GM21515 (cell line): ENCODE measurements at regions not wholly inside any gene's neighbourhood (a gene's known extent, or its start where the extent isn't known, plus 50 kb on each side); places are given as distances from the start of the nearest gene placed in this dataset.

Experiments used
- ATAC-seq: cut with Tn5 transposase; IDR thresholded peaks from one replicate; pipeline ENCODE4 v1.9.1; 2021; ENCODE audit not compliant: unreplicated experiment

DNA sequence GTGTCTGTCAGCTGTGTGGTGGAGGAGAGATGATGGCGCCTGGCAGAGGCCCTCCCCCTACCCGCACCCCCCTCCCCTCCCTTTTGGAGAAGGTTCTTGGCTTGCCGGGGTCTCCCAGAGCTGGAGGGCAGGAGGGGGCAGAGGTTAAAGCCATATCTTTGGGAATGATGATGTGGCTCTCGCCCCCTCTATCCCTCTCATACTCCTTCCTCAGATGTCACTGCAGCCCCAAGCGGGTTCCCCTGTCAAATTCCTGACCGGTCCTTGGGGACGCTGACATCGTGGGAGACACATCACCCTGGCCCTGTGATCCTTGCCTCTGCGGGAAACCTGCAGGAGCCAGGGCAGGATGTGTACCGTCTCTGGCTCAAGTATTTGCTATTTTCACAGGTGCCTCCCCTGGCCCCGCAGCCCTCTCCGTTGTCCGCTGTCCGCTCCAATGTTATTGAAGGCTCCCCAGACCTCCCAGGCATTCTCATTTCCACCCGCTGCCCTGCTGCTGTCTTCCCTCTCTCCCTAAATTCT, 109.5 kb downstream of the FOXD1 start:
- ATAC-seq = no peak

DNA sequence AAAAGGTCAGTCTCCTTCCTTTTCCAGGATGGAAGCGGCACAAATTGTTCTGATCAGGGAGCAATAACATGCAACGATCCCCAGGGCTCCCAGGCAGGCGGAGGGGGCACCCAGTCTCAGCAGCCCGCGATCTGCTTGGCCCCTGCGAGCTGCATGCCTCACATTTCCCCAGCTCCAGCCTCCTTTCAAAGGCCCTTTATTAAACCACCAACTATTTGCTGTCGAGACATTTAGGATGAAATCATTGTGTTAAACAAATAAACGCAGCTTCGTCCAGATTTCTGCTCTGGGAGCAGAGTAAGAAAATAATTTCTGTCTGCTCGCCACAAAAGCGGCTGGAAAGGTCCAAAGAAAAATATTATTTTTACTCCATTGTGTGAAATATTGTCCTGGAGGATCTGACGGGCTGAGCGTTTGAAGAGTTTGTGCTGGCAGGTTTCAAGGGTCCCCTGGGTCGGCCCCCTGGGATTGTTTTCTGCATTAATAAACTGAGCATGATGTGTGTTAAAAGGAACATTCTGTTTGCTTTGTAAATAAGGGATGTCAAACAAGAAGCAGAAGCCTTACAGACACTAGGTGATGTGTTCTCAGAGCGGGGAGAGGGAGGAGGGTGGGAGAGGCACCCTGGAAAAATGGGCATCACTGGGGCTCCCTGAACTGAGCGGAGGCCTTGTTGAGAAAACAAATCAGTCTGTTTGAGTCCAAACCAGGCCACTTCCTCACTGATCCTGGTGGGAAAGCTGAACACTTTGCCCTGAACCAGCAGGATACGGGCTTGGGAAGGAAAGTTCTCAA, 110.1 kb downstream of the FOXD1 start:
- ATAC-seq = no peak

DNA sequence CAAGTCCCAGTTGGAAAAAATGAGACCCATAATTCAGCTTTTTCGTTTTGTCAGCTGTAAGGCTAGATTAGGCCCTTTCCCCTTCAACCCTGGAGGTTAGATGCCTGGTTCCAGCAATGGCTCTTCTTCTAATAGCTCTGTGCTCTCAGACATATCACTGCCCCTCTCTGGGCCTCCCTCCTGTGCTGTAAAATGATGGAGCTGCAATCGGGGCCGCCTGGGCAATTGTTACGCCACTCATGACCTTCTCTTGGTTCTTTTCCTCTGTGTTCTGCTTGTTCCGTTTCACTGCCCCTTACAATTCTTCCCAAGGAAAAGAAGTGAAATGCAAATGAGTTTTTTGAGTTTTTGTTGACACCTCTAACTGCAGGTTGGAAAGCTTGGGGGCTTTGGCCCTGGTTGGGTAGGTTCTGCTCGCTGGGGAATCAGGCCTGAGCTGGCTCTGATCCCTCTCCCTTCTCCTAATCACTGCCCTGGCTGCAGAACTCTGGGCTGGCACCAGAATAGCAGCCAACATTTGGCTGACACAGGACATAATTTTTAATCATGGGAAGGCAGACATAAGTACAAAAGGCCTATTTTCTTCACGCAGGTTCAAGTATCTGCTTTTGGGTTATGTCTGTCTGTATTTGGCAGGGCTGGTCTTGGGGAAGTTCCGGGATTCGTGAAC, 110.9 kb downstream of the FOXD1 start:
- no peak for ATAC-seq

DNA sequence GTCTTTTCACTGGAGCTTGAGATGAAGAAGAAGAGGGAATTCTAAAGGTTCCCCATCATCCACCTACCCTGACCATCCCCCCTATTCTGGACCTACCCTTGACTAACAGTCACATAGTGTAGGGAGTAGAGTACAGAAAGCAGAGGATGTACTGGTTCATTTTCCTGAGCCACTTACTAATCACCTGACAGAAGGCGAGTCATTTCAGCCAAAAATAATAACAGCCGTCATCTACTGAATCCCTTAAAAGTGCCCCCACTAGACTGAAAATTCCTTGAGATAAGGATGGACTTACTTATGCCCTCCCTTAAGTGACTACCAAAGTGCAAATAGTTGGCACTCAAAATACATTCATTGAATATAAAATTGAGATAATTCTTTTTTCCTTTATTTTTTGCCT, 112.2 kb downstream of the FOXD1 start:
- ATAC-seq = no peak

DNA sequence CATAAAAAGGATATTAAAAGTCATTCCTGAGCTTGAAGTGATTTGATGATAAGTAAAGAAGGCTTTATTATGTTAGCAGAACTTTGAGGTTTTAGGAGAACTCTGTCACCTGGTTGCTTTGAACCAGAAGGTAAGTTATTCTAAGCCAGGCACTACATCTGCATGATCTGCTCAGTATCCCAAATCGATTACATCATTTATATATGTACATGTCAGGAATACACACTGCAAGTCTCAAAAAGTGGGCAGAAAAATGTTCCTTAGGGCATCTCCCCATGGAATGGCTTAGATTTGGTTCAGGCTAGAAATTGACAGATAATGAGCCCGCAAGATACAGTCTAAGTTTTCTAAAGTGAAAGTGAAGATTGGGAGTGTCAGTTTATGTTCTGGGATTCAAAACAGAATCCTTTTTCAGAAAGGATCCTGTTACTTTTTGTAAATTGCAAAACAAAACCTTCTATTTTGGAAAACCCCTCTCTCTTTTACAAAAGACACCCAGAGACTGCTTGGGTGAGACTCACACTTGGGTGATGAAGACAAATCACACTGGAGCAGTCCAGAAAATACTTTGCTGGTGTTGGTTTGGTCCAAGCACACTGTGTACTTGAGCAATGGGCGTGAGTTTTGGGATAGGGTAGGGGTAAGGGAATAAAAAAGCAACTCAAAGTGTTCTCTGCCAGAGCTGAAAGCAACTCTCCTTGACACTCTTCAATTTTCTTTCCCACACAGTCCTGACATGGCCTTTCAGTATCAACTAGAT, 114.5 kb downstream of the FOXD1 start:
- no peak for ATAC-seq

DNA sequence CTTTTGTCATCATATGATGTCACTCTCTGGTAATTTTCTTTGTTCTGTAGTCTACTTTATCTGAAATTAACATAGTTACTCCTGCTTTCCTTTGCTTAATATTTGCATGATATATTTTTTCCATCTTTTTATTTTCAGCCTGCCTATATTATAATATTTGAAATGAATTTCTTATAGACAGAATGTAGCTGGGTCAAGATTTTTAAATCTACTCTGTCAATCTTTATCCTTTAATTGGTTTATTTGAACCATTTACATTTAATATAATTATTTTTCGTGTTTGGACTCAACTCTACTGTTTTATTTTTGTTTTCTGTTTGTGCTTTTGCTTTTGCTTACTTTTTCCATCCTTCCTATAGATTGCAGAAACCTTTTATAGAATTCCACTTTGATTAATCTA, 118.0 kb downstream of the FOXD1 start:
- ATAC-seq = no peak

DNA sequence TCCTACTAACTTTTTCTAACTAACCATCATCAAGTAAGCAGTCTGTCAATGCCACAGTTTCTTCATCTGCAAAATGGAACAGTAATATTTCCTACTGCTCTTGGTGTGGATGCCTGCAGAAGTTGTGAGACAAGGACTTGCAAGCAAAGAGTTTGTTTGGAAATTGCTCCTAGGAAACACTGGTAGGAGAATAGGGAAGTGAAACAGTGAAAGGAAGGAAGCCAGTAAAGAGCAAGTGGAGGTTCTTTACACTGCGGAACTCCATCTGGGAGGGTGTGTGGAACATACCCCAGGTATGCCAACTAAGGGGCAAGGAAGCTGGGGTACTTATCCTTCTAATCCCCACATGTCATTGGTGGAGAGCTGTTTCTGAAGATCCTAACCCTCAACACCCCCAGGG, 119.9 kb downstream of the FOXD1 start:
- no peak for ATAC-seq

DNA sequence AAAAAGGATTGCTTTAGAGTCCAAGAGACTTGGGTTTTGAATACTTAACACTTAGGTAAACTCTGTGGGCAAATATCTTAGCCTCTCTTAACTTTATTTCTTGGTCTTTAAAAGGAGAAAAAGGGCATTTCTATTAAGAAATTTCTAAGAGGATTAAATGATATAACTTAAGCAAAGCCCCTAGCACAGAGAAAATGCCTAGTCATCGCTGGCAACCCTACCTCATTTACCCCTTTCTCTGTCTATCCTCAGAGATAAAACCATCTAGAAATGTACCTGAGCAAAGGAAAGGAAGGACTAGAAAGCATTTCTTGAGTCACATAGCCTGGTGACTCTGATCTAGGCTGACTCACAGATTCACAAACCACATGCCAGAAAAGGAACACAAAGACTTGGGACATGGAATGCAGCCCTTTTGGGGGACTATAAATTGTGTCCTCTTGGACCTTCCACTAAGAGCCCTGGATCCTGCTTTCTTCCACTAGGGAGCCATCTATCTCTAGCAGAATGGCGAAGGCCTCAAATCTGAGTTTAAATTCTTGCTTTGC, 120.6 kb downstream of the FOXD1 start:
- no peak for ATAC-seq

DNA sequence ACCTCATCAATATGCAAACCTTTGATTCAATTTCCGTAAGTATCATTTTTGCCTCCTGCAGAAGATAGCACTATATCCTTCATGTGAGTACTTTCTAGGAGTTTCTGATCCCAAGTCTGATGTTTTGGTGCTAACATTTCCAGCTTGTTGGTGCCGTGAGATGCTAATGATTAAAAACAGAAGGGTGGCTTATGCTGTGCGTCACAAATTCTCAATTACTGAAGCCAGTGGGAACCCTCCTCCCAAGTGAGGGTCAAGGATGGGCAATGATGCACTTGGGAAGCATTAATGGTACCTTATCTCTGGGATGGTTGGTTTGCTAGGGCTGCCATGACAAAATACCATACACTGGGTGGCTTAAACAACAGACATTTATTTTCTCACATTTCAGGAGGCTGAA, 123.0 kb downstream of the FOXD1 start:
- ATAC-seq = no peak

DNA sequence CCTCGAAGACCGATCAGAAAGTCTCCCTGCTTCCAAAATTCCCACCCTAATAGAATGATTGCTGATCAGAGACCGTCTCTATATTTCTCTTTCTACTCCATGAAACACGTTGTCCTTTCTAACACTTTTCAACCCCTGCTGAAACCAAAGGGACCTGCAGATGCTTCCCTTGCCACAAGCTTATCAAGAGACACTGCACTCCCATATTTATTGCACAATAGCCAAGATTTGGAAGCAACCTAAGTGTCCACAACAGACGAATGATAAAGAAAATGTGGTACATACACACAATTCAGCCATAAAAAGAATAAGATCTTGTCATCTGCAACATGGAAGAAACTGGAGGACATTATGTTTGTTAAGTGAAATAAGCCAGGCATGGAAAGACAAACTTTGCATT, 125.1 kb downstream of the FOXD1 start:
- ATAC-seq = no peak

DNA sequence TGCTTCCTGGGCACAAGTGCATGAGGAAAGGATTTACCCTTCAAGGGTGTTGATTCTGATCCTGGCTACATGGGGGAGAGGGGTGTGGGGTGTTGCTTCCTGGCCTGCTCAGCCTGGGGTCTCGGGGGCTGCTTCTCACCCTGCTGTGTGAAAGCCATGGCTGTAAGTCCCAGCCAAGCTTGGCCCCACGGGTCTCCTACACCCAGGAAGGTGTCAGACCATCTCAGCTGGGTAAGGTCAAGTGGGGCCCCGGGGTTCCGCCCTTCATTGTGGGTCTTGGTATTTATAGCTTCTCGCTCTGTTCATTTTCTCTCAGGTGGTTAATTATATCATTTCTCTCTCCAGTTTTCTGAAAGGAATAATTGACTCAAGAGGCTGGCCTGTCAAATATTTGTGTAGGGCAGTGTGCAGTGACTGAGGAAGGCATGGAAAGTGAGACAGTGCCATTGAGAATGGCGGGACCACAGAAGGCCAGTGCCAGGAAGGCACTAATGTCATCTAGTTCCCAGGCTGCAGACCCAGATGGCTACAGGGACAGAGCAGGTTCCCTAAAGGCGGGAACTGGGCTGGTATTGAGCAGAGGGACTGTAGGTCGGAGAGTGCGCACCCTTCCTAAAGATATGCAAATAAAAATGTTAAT, 126.0 kb downstream of the FOXD1 start:
- ATAC-seq = no peak

DNA sequence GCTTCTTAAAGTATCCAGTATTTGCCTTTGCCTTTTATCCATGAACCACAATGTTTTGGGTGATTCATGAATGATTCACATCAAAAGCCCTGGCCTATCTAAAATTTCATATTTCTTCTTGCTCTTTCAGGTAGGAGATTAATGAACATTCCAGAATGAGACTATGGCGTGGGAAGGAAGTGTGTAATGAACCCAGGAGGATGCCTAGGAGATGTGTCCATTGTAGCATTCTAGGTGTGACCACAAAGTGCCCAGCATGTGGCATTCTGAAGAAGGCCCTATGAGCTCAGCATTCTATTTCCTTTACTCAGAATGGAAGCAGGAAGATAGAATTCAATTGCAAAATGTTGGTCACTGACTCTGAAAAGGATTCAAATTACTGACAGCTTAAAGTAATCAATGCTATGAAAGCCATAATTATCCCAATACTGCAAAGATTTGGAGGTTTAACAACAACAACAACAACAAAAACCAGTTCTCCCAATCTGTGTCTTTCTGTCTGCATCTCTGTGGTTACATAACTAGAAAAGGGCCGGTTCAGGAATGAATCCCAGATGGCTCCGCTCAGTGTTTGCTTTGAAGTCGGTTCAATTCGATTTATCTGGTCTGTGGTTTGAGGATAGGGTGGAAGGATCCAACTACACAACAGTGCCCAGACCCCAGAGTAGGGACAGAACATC, 126.7 kb downstream of the FOXD1 start:
- no peak for ATAC-seq

DNA sequence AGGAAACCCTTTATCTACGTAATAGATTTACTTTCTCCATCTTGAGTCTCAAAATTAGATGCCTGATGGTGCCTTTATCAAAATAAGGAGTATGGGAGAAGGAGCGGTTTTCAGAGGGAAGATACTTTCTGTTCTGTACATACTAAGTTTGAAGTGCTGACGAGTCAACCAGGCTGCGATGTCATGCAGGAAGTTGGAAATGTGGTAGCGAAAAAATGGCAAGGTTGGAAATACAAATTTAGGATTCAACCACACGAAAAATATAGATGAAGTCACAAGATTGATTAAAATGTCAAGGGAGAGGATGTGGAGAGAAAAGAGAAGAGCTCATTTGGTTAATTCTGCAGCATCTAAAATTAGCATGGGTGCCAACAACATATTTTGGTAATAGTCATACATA, 129.5 kb downstream of the FOXD1 start:
- no peak for ATAC-seq

DNA sequence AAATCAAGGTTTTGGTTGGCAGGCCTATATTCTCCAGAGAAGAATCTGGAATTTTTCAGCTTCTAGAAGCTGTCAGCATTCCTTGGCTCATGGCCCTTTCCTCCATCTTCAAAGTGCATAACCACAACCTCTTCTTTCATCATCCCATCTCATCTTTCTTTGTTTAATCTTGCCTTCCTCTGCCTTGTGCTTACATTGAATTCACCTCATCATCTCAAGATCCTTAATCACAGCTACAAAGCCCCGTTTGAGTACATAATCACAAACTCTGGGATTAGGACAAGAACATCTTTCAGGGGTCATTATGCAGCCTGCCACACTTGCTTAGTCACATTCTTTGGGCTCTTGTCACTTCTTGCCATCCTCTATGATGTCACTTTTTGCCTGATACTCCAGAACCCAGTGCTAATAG, 130.3 kb downstream of the FOXD1 start:
- ATAC-seq = no peak

DNA sequence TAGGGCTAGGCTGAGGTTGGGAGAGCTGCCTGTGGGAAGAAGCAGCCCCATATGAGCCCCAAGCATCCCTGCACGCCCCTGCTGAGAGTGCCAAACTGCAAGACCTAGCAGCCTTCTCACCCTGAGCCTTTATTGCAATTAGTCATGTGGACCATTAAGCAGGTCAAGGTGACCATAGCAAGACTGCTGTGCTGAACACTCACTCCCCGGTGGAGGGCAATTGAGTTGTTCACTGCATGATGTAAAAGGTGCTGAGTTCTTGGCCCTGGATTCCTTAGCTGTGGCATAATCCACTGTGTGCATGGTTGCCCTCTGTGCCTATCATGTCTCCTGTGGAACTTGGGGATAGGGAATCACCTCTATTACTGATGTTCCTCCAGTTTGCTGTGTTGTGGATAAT, 131.1 kb downstream of the FOXD1 start:
- ATAC-seq = no peak

DNA sequence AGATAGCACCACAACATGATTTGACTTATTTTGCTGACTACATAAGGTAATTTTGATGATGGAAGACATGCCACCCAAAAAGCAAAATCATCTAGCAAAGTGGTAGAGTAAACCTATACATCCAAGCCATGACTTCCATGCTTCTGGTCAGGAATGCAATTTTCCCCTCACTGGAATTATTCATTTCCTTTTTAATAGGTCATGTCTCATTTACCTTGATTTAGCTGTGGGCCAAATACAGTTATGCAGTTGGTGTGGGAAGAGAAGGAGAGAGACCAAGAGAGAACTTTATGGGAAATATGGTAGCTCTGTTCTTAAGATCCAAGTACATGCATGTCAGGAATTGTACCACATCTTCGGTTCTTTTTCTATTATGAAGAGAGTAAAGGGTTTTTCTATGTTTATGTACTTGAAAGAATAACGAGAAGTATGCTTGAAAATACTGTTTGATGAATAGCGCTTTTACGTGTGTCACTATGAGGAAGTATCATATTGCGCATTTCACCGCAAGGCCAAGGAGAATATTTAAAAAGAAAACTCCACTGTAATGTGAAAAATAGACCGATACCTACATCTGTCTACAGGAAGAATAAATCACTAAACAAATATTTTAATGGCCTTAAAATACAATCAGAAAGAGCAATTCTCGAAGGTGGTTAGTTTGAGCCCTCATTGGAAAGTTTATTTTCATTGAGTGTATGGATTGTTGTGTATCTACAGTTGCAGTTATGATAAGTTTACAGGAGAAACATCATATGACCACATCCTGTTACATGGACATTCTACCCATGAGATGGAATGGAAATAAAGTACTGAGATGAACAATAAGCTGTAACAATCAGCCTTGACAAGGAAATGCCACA, 134.0 kb downstream of the FOXD1 start:
- no peak for ATAC-seq

DNA sequence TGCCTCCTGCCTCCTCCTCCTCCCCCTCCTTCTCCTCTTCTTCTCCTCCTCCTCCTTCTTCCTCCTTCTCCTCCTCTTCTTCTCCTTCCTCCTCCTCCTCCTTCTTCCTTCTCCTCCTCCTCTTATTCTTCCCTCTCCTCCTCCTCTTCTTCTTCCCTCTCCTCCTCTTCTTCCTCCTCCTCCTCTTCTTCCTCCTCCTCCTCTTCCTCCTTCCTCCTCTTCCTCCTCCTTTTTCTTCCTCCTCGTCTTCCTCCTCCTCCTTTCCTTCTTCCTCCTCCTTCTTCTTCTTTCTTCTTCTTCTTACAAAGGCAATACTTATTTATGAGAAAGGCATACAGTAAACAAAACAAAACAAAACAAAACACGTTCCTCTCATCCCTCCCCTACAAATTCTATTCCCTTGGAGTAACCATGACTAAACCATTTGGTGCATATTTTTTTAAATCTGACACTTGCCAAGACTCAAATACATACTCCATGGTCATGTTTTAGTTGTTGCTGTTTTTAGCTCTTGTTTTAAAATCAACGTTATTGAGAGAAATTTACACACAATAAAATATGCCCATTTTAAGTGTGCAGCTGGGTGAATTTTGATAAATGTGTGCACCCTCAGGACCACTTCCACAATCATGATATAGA, 135.6 kb downstream of the FOXD1 start:
- ATAC-seq = no peak

DNA sequence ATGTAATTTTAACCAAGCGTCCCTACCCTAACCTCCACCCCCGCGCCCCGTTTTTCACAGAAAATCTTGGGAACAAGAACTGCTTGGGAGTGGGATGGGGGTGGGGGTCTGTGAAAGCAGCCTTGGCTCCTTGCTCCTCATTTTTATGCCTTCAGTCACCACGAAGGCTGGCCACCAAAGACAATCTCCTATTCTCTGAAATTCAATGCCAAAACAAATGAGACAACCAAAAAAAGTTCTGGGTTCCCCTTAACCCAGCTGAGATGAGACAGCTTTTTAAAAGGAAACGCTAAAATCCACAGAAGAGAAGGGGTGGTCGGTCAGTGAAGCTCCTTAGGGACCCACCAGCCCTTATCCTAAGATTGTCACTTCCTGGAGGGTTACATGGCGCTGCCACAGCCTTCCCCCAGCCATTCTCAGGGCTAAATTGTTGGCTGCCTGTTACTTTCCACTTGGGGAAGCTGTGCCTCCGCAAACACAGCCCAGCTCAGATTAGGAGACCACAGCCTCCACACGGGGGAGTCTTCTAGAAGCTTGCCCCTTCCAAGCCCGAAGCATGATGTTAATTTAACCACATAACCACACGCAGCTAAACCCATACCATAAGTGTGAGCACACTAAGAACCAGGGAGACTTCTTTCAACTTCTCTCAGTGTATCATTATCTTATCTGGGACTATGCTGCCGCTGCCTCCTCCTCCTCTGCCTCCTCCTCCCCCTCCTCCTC, 136.3 kb downstream of the FOXD1 start:
- no peak for ATAC-seq
